Left renal cortex interstitium (tissue), 4 donors: ENCODE measurements at regions not wholly inside any gene's neighbourhood (a gene's known extent, or its start where the extent isn't known, plus 50 kb on each side); places are given as distances from the start of the nearest gene placed in this dataset.
"Not testable (repeated sequence)": the region's sequence is repeated elsewhere in the genome, so short reads cannot be mapped to it uniquely, and the experiment has no call there.

Experiments
- DNase-seq, 4 donors: peaks; one replicate each; pipeline ENCODE4 v3.0.0-alpha.2; 2013; ENCODE audit warnings: low read depth in 4 of 4, low spot score in 2 of 4, missing footprints in 1 of 4

- no peak for DNase-seq
Measured at GRCh38 chr2:129008055-129008880, 689.6 kb upstream of the HS6ST1 start.

GRCh38 chr2:129008881-129009554, 690.4 kb upstream of the HS6ST1 start:
- no peak for DNase-seq

GRCh38 chr2:129009555-129010146, 691.0 kb upstream of the HS6ST1 start:
- DNase-seq: no peak

GRCh38 chr2:129010262-129010661, 691.6 kb upstream of the HS6ST1 start:
- no peak for DNase-seq

- DNase-seq: no peak
Measured at GRCh38 chr2:129011466-129012061, 692.9 kb upstream of the HS6ST1 start.

- DNase-seq: no peak
Measured at GRCh38 chr2:129014432-129014831, 695.8 kb upstream of the HS6ST1 start.

- DNase-seq: peak in 1 of 4 donors; percentile 12
Measured at GRCh38 chr2:129015397-129016285, 697.0 kb upstream of the HS6ST1 start.

- DNase-seq: no peak
Measured at GRCh38 chr2:129016972-129017371, 698.3 kb upstream of the HS6ST1 start.

GRCh38 chr2:129024796-129025195, 706.1 kb upstream of the HS6ST1 start:
- no peak for DNase-seq

- DNase-seq: no peak
Measured at GRCh38 chr2:129035992-129036391, 717.3 kb upstream of the HS6ST1 start.

GRCh38 chr2:129043677-129044076, 725.0 kb upstream of the HS6ST1 start:
- DNase-seq: not testable (repeated sequence)

- DNase-seq: not testable (repeated sequence)
Measured at GRCh38 chr2:129046475-129046874, 727.8 kb upstream of the HS6ST1 start.

- DNase-seq: no peak
Measured at GRCh38 chr2:129050101-129050500, 731.4 kb upstream of the HS6ST1 start.

GRCh38 chr2:129055242-129055641, 736.6 kb upstream of the HS6ST1 start:
- no peak for DNase-seq

- DNase-seq: no peak
Measured at GRCh38 chr2:129055824-129056223, 737.2 kb upstream of the HS6ST1 start.

GRCh38 chr2:129056309-129056958, 737.8 kb upstream of the HS6ST1 start:
- no peak for DNase-seq

- no peak for DNase-seq
Measured at GRCh38 chr2:129056959-129057317, 738.3 kb upstream of the HS6ST1 start.

- DNase-seq: no peak
Measured at GRCh38 chr2:129058981-129059380, 740.3 kb upstream of the HS6ST1 start.

GRCh38 chr2:129059476-129059875, 740.8 kb upstream of the HS6ST1 start:
- DNase-seq: no peak
